H1 (cell line): ENCODE measurements at regions not wholly inside any gene's neighbourhood (a gene's known extent, or its start where the extent isn't known, plus 50 kb on each side); places are given as distances from the start of the nearest gene placed in this dataset.

ENCODE experiments used
- CTCF ChIA-PET: fragments of 300-600 bp; sonication (Branson Sonifier 250); formaldehyde crosslinking; loops from one replicate; lab custom pipeline; 2021; ENCODE audit not compliant: partially characterized antibody; lab: Charles Lee
- POLR2A ChIA-PET: fragments of 300-600 bp; sonication (Branson Sonifier 250); formaldehyde crosslinking; loops from one replicate; lab custom pipeline; 2021; ENCODE audit warnings: inconsistent platforms; ENCODE audit not compliant: partially characterized antibody; lab: Charles Lee
- DNase-seq, 2 experiments: peaks; one replicate each; pipeline versions ENCODE4 v3.0.0 to v3.0.0-alpha.2; 2010 to 2022; ENCODE audit warnings: low spot score in 2 of 2, low read depth in 1 of 2, mixed read lengths in 1 of 2
- FAIRE-seq: peaks from 2 replicates; lab custom pipeline; 2011; peaks lifted over from hg19 to GRCh38; lab: Jason Lieb, UNC
- H2AFZ ChIP-seq: 2 replicates; pipeline ENCODE4 v1.8.1; 2012; ENCODE audit warnings: low read length, inconsistent platforms
- H2AK5ac ChIP-seq: 2 replicates; pipeline ENCODE4 v1.6.1; 2013; ENCODE audit warnings: low read depth, low read length
- H2BK120ac ChIP-seq: replicated peaks from 2 replicates; pipeline ENCODE3; 2013; ENCODE audit warnings: low read depth, low read length, inconsistent platforms
- H2BK12ac ChIP-seq: 2 replicates; pipeline ENCODE4 v1.6.1; 2013; ENCODE audit warnings: low read depth, low read length
- H2BK15ac ChIP-seq: 2 replicates; pipeline ENCODE4 v1.6.1; 2013; ENCODE audit warnings: low read length
- H2BK20ac ChIP-seq: 2 replicates; pipeline ENCODE4 v1.6.1; 2013; ENCODE audit warnings: low read length
- H2BK5ac ChIP-seq: 2 replicates; pipeline ENCODE4 v1.6.1; 2013; ENCODE audit warnings: low read depth, low read length
- H3K14ac ChIP-seq: 2 replicates; pipeline ENCODE4 v1.6.1; 2013; ENCODE audit warnings: inconsistent platforms; ENCODE audit not compliant: insufficient read length
- H3K18ac ChIP-seq: 2 replicates; pipeline ENCODE4 v1.6.1; 2013; ENCODE audit warnings: low read length; ENCODE audit errors: extremely low read depth
- H3K23ac ChIP-seq: 2 replicates; pipeline ENCODE4 v1.6.1; 2013; ENCODE audit warnings: inconsistent platforms; ENCODE audit not compliant: insufficient read length
- H3K23me2 ChIP-seq: 2 replicates; pipeline ENCODE4 v1.6.1; 2013; ENCODE audit warnings: low read depth, low read length
- H3K27ac ChIP-seq: 2 replicates; pipeline ENCODE4 v1.6.1; 2011; ENCODE audit warnings: low read depth, low read length, inconsistent platforms
- H3K27me3 ChIP-seq, 4 experiments: replicated peaks in 1 of 4; 1 replicate in 1 of 4; 2 replicates in 3 of 4; pipeline versions ENCODE4 v1.6.1 to v1.8.1; 2011 to 2013; ENCODE audit warnings: low read length in 3 of 4, mild to moderate bottlenecking in 3 of 4, inconsistent platforms in 2 of 4, mixed read lengths in 2 of 4, moderate library complexity in 1 of 4; ENCODE audit not compliant: control insufficient read depth in 3 of 4, insufficient read depth in 3 of 4; ENCODE audit errors: extremely low read depth in 1 of 4
- H3K36me3 ChIP-seq, 4 experiments: 2 replicates each; pipeline versions ENCODE4 v1.6.1 to v1.8.1; 2011 to 2013; ENCODE audit warnings: mild to moderate bottlenecking in 4 of 4, low read length in 3 of 4, moderate library complexity in 2 of 4, control low read depth in 1 of 4, inconsistent platforms in 1 of 4; ENCODE audit not compliant: insufficient read depth in 4 of 4, control insufficient read depth in 2 of 4
- H3K4ac ChIP-seq: replicated peaks from 2 replicates; pipeline ENCODE3; 2013; ENCODE audit warnings: low read length, low read depth, mixed read lengths, inconsistent platforms; ENCODE audit not compliant: insufficient read length
- H3K4me1 ChIP-seq, 4 experiments: replicated peaks in 1 of 4; 1 replicate in 1 of 4; 2 replicates in 3 of 4; pipeline versions ENCODE4 v1.6.1 to v1.8.1; 2011 to 2013; ENCODE audit warnings: low read length in 3 of 4, inconsistent platforms in 2 of 4, mixed read lengths in 1 of 4; ENCODE audit not compliant: insufficient read depth in 4 of 4, control insufficient read depth in 3 of 4
- H3K4me2 ChIP-seq, 2 experiments: 2 replicates each; pipeline versions ENCODE4 v1.6.1 to v1.8.1; 2011 to 2013; ENCODE audit warnings: low read depth in 2 of 2, low read length in 2 of 2, control low read depth in 1 of 2, inconsistent platforms in 1 of 2, mild to moderate bottlenecking in 1 of 2; ENCODE audit not compliant: insufficient read depth in 1 of 2
- H3K4me3 ChIP-seq, 4 experiments: fragments of 200-600, 300-600 bp in 1 of 4; sonication (generic), shearing (Covaris generic), sonication (Bioruptor Twin) in 1 of 4; 2 replicates each; pipeline versions ENCODE4 v1.5.1 to v1.8.1; 2011 to 2016; ENCODE audit warnings: low read length in 4 of 4, low read depth in 3 of 4, control low read depth in 2 of 4, inconsistent platforms in 2 of 4, mild to moderate bottlenecking in 2 of 4, mixed read lengths in 1 of 4, moderate library complexity in 1 of 4; ENCODE audit not compliant: insufficient read depth in 2 of 4; ENCODE audit errors: extremely low read depth in 1 of 4
- H3K56ac ChIP-seq: replicated peaks from 2 replicates; pipeline ENCODE3; 2013; ENCODE audit warnings: low read depth, mild to moderate bottlenecking, mixed read lengths, low read length, inconsistent platforms; ENCODE audit not compliant: insufficient read length
- H3K79me1 ChIP-seq: 2 replicates; pipeline ENCODE4 v1.6.1; 2013; ENCODE audit warnings: low read depth, low read length, control low read depth
- H3K79me2 ChIP-seq, 2 experiments: 2 replicates each; pipeline versions ENCODE4 v1.6.1 to v1.8.1; 2012 to 2013; ENCODE audit warnings: low read length in 2 of 2, mild to moderate bottlenecking in 2 of 2, inconsistent platforms in 1 of 2; ENCODE audit not compliant: insufficient read depth in 2 of 2, control insufficient read depth in 1 of 2
- H3K9ac ChIP-seq, 4 experiments: replicated peaks in 1 of 4; 1 replicate in 1 of 4; 2 replicates in 3 of 4; pipeline versions ENCODE4 v1.6.1 to v1.8.1; 2011 to 2013; ENCODE audit warnings: low read depth in 3 of 4, low read length in 3 of 4, control low read depth in 2 of 4, mild to moderate bottlenecking in 2 of 4, moderate library complexity in 2 of 4, inconsistent platforms in 1 of 4; ENCODE audit errors: extremely low read depth in 1 of 4
- H3K9me3 ChIP-seq, 2 experiments: 2 replicates each; pipeline versions ENCODE4 v1.6.1 to v1.8.1; 2012 to 2013; ENCODE audit warnings: mild to moderate bottlenecking in 2 of 2, moderate library complexity in 2 of 2, control low read depth in 1 of 2, inconsistent platforms in 1 of 2, low read depth in 1 of 2, low read length in 1 of 2, mixed read lengths in 1 of 2; ENCODE audit not compliant: insufficient read depth in 2 of 2
- H4K20me1 ChIP-seq, 2 experiments: replicated peaks in 1 of 2; 2 replicates each; pipeline versions ENCODE3 to v1.8.1; 2011 to 2013; ENCODE audit warnings: inconsistent platforms in 2 of 2, low read length in 2 of 2, mild to moderate bottlenecking in 1 of 2; ENCODE audit not compliant: insufficient read depth in 2 of 2, control insufficient read depth in 1 of 2
- H4K5ac ChIP-seq: 2 replicates; pipeline ENCODE4 v1.6.1; 2013; ENCODE audit warnings: low read length, low read depth, mixed read lengths, inconsistent platforms; ENCODE audit not compliant: insufficient read length
- H4K8ac ChIP-seq: 2 replicates; pipeline ENCODE4 v1.8.0; 2013; ENCODE audit warnings: mild to moderate bottlenecking, moderate library complexity, low read length, inconsistent platforms; ENCODE audit not compliant: insufficient read depth; ENCODE audit errors: extremely low read depth
- H4K91ac ChIP-seq: replicated peaks from 2 replicates; pipeline ENCODE3; 2013; ENCODE audit warnings: low read length, mixed read lengths, inconsistent platforms; ENCODE audit not compliant: insufficient read length
- BACH1 ChIP-seq: IDR thresholded peaks from 2 replicates; pipeline ENCODE4 v1.6.1; 2012; ENCODE audit warnings: low read length, improper control_type of control experiment
- CBX5 ChIP-seq: fragments of 300-800, 300-1000 bp; sonication (generic); IDR thresholded peaks from 2 replicates; pipeline ENCODE4 v1.7.1; 2016; ENCODE audit warnings: antibody characterized with exemption, low read length, low read depth
- CHD1 ChIP-seq: IDR thresholded peaks from 2 replicates; pipeline ENCODE4 v1.6.1; 2012; ENCODE audit warnings: low read depth, low read length, improper control_type of control experiment
- MAFK ChIP-seq: IDR thresholded peaks from 2 replicates; pipeline ENCODE4 v1.6.1; 2012; ENCODE audit warnings: low read depth, mild to moderate bottlenecking, improper control_type of control experiment, low read length
- NANOG ChIP-seq: IDR thresholded peaks from 2 replicates; pipeline ENCODE4 v1.6.1; 2011; ENCODE audit warnings: low read length, low read depth, mild to moderate bottlenecking, inconsistent platforms; ENCODE audit not compliant: insufficient read depth, poor library complexity, severe bottlenecking
- PHF8 ChIP-seq: fragments of 200-600 bp; sonication (generic); conservative IDR thresholded peaks from 2 replicates; pipeline ENCODE4 v1.7.1; 2012; ENCODE audit warnings: low read depth, mild to moderate bottlenecking, inconsistent platforms, low read length, moderate library complexity
- POLR2AphosphoS5 ChIP-seq: IDR thresholded peaks from 2 replicates; pipeline ENCODE4 v1.6.1; 2011; ENCODE audit warnings: low read depth, low read length
- SIN3A ChIP-seq, 2 experiments: IDR thresholded peaks in 1 of 2; conservative IDR thresholded peaks in 1 of 2; 2 replicates each; pipeline ENCODE4 v1.6.1; 2011 to 2012; ENCODE audit warnings: low read length in 2 of 2, improper control_type of control experiment in 1 of 2, low read depth in 1 of 2, mild to moderate bottlenecking in 1 of 2
- TEAD4 ChIP-seq: IDR thresholded peaks from 2 replicates; pipeline ENCODE4 v1.6.1; 2012; ENCODE audit warnings: low read depth, low read length, inconsistent platforms, mixed read lengths
- YY1 ChIP-seq: IDR thresholded peaks from 2 replicates; pipeline ENCODE4 v1.6.1; 2011; ENCODE audit warnings: low read depth, mild to moderate bottlenecking, low read length
- ZNF274 ChIP-seq: IDR thresholded peaks from 2 replicates; pipeline ENCODE4 v1.7.0; 2012; ENCODE audit warnings: low read length, borderline replicate concordance; ENCODE audit errors: extremely low read depth
- WGBS, 2 experiments: shearing (Covaris generic) in 1 of 2; methylation state at CpG; one replicate each; pipeline versions ENCODE4 v1.1.6 to v1.1.7; 2013 to 2015; ENCODE audit warnings: low lambda C conversion rate in 2 of 2, mixed read lengths in 2 of 2, inconsistent platforms in 1 of 2, low coverage in 1 of 2, missing lambda C conversion rate in 1 of 2; ENCODE audit not compliant: insufficient replicate concordance in 2 of 2, insufficient coverage in 1 of 2, insufficient read length in 1 of 2; ENCODE audit errors: extremely low coverage in 1 of 2, missing lambda C conversion rate in 1 of 2; 5-methylcytosine and 5-hydroxymethylcytosine counted together
- TF ChIP-seq, protein P1 (sequence below), 3 experiments: IDR thresholded peaks; 1 replicate in 2 of 3; 2 replicates in 1 of 3; pipeline versions ENCODE4 v1.5.1 to v1.6.1; 2011; ENCODE audit warnings: low read length in 3 of 3, mild to moderate bottlenecking in 3 of 3, inconsistent platforms in 2 of 3, low read depth in 1 of 3, moderate library complexity in 1 of 3; ENCODE audit not compliant: insufficient read depth in 1 of 3; ENCODE audit errors: control extremely low read depth in 1 of 3

DNA sequence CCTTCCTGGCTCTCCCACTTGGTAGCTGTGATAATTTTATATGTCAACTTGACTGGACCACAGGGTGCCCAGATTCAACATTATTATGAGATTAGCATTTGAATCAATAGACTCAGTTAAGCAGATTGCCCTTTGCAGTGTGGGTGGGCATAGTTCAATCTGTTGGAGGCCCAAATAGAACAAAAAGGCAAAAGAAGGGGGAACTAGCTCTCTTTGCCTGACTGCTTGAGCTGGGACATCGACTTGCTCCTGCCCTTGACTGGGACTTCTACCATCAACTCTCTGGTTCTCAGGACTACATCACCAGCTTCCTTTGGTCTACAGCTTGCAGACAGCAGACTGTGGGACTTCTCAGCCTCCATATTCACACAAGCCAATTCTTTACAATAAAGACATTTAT lies 1189.2 kb downstream of the BCL11B start:
- H4K5ac ChIP-seq: no peak overlapping the region
- no peak overlapping the region for H2AFZ ChIP-seq
- H3K4me2 ChIP-seq: no peak overlapping the region
- no peak overlapping the region for H2BK12ac ChIP-seq
- H3K4me1 ChIP-seq: peaks cover 0 to 5% (median 0%) of the 10 kb centered on the region in 4 experiments; a peak in 2 of 7 replicates
- no peak overlapping the region for H2BK20ac ChIP-seq
- no peaks in the 10 kb centered on the region for H3K36me3 ChIP-seq
- H3K18ac ChIP-seq: no peak overlapping the region
- no peak overlapping the region for H4K91ac ChIP-seq
- H3K14ac ChIP-seq: no peak overlapping the region
- FAIRE-seq: no peak
- H3K79me1 ChIP-seq: no peaks in the 10 kb centered on the region
- no peak overlapping the region for H2BK5ac ChIP-seq
- 79% methylated on average over 1 of the region's 1 CpG; no CpG with 5 or more reads in 1 of the 2 experiments for WGBS, 2 experiments
- H3K23me2 ChIP-seq: no peaks in the 10 kb centered on the region
- POLR2A ChIA-PET: no interaction called here
- no peak overlapping the region for H2BK120ac ChIP-seq
- no peak overlapping the region for H3K4ac ChIP-seq
- no peak overlapping the region for H4K8ac ChIP-seq
- no peaks in the 10 kb centered on the region for H4K20me1 ChIP-seq
- no peak overlapping the region for H3K56ac ChIP-seq
- H2AK5ac ChIP-seq: no peak overlapping the region
- H2BK15ac ChIP-seq: no peak overlapping the region
- no peak for DNase-seq
- no peaks in the 10 kb centered on the region for H3K27me3 ChIP-seq
- no peak overlapping the region for H3K27ac ChIP-seq
- CTCF ChIA-PET: interaction anchor here (0.9 kb wide), 1 partner anchor 104 kb away, joined by 3 read pairs; no protein-coding TSS in a partner anchor
- no peak overlapping the region for H3K4me3 ChIP-seq
- no peaks in the 10 kb centered on the region for H3K79me2 ChIP-seq
- no peak overlapping the region for H3K23ac ChIP-seq
- peaks cover 0 to 3% of the 10 kb centered on the region in 2 experiments; a peak in 1 of 4 replicates for H3K9me3 ChIP-seq
- no peak overlapping the region for H3K9ac ChIP-seq
- TF ChIP-seq YY1 (no peak), PHF8 (no peak), CHD1 (no peak), TEAD4 (no peak), BACH1 (no peak), ZNF274 (no peak), SIN3A (conservative IDR thresholded peaks at IDR 0.05 in 1 of 2, IDR thresholded peaks at IDR 0.05 in 1 of 2; ENCODE audit: low read depth in 1 of 2, low read length in 2 of 2) (no peak), NANOG (no peak), CBX5 (no peak), MAFK (no peak), POLR2AphosphoS5 (no peak)
- TF ChIP-seq, protein P1, sequence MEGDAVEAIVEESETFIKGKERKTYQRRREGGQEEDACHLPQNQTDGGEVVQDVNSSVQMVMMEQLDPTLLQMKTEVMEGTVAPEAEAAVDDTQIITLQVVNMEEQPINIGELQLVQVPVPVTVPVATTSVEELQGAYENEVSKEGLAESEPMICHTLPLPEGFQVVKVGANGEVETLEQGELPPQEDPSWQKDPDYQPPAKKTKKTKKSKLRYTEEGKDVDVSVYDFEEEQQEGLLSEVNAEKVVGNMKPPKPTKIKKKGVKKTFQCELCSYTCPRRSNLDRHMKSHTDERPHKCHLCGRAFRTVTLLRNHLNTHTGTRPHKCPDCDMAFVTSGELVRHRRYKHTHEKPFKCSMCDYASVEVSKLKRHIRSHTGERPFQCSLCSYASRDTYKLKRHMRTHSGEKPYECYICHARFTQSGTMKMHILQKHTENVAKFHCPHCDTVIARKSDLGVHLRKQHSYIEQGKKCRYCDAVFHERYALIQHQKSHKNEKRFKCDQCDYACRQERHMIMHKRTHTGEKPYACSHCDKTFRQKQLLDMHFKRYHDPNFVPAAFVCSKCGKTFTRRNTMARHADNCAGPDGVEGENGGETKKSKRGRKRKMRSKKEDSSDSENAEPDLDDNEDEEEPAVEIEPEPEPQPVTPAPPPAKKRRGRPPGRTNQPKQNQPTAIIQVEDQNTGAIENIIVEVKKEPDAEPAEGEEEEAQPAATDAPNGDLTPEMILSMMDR (IDR thresholded peaks at IDR 0.05; ENCODE audit: control extremely low read depth in 1 of 3, insufficient read depth in 1 of 3, low read depth in 1 of 3, low read length in 3 of 3): no peak
